H1 (cell line): ENCODE measurements at regions not wholly inside any gene's neighbourhood (a gene's known extent, or its start where the extent isn't known, plus 50 kb on each side); places are given as distances from the start of the nearest gene placed in this dataset.

ENCODE experiments used
- CEBPB ChIP-seq: IDR thresholded peaks from 2 replicates; pipeline ENCODE4 v1.6.1; 2012; ENCODE audit warnings: low read depth, low read length
- CHD7 ChIP-seq: fragments of 300-600 bp; sonication (generic); IDR thresholded peaks from 2 replicates; pipeline ENCODE4 v1.7.1; 2012; ENCODE audit warnings: low read length, moderate library complexity, mild to moderate bottlenecking, inconsistent platforms; ENCODE audit not compliant: insufficient replicate concordance
- HDAC6 ChIP-seq: IDR thresholded peaks from one replicate; pipeline ENCODE4 v1.7.1; 2012; ENCODE audit warnings: low read depth, mild to moderate bottlenecking, inconsistent platforms, low read length, moderate library complexity
- JUN ChIP-seq: IDR thresholded peaks from 2 replicates; pipeline ENCODE4 v1.6.1; 2011; ENCODE audit warnings: low read depth, mild to moderate bottlenecking, improper control_type of control experiment, low read length
- JUND ChIP-seq: IDR thresholded peaks from 2 replicates; pipeline ENCODE4 v1.6.1; 2011; ENCODE audit warnings: mild to moderate bottlenecking, improper control_type of control experiment, low read length

GRCh38 chr11:39459606-39460005, 1999.8 kb downstream of the LRRC4C start (continued):
- no peak for TF ChIP-seq CHD7
- TF ChIP-seq CEBPB: no peak
- TF ChIP-seq JUN: no peak
- TF ChIP-seq HDAC6: no peak
- no peak for TF ChIP-seq JUND
